ENCODE measurements at regions not wholly inside any gene's neighbourhood (a gene's known extent, or its start where the extent isn't known, plus 50 kb on each side); places are given as distances from the start of the nearest gene placed in this dataset.
"Not testable (repeated sequence)": the region's sequence is repeated elsewhere in the genome, so short reads cannot be mapped to it uniquely, and the experiment has no call there.

DNA sequence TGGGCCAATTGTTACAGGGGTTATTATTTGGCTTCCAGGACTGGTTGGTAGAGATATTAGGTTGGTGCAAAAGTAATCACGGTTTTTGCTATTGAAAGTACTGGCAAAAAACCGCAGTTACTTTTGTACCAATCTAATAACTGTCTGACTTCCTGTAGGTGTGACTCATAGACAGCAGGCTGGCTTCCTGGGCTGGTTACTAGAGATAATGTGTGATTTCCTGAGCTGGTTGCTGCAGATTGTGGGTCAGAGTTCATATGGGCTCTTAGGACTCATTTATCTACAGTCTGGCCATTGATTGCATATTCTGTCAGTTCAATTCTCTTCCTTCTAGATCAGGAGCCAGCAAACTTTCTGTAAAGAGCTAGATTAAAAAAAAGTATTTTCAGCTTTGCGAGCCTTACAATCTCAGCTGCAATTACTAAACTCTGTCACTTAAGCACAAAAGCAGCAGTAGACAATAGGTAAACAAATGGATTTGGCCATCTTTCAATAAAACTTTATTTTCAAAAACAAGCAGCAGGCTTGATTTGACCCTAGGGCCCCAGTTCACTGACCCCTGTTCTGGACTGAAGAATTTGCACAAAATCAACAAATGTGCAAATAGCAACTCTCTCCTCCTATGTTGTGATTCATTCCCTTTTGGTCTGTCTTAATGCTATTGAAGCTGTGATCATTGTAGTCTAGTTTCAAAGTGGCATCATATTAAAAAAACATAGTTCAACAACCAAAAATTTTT is 50.8 kb upstream of the BOD1L1 start:
- DNase-seq: no peak

DNA sequence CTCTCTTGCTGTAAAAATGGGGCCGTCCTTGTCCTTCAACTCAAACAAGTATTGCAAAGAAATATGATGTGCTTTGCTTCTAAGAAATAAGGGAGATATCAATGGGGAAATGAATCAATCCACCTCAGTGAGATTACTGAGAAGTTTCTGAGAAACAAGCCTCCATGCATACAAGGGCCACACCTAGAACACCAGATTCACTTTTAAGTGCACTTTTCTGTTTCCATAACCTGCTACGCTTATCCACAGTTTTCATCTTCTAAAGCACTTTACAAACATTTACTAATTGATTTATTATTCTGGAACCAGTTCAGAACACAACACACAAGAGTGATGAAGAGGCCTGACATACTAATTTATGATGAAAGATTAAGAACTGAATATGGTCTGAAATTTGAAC is 54.0 kb upstream of the BOD1L1 start:
- DNase-seq: no peak

DNA sequence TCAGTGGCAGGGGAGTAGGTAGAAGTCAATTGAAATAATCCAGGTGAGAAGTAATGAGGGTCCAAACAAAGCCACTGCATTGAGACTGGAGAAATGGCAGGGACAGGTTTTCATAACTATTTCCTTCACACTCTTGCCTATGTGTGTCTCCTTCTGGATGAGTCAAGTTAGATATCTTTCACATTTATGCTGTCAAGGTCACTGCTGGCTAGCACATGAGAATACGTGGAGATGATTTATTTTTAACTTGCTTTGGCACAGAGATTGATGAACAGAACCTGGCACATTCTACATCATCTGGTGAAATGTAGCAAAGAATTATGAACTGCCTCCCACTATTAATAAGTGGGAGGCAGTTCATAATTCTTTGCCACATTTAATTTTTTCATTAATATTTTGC is 66.7 kb upstream of the BOD1L1 start:
- no peak for DNase-seq

DNA sequence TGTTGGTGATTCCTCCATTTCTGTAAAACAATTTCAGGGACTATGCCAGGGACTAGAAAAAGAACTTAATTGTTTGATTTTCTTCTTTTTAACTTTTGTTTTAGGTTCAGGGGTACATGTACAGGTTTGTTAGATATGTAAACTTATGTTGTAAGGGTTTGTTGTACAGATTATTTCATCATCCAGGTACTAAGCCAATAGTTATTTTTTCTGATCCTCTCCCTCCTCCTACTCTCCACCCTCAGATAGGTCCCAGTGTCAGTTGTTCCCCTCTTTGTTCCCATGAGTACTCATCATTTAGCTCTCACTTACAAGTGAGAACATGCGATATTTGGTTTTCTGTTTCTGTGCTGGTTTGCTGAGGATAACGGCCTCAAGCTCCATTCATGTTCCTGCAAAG is 70.8 kb upstream of the BOD1L1 start:
- DNase-seq: no peak

DNA sequence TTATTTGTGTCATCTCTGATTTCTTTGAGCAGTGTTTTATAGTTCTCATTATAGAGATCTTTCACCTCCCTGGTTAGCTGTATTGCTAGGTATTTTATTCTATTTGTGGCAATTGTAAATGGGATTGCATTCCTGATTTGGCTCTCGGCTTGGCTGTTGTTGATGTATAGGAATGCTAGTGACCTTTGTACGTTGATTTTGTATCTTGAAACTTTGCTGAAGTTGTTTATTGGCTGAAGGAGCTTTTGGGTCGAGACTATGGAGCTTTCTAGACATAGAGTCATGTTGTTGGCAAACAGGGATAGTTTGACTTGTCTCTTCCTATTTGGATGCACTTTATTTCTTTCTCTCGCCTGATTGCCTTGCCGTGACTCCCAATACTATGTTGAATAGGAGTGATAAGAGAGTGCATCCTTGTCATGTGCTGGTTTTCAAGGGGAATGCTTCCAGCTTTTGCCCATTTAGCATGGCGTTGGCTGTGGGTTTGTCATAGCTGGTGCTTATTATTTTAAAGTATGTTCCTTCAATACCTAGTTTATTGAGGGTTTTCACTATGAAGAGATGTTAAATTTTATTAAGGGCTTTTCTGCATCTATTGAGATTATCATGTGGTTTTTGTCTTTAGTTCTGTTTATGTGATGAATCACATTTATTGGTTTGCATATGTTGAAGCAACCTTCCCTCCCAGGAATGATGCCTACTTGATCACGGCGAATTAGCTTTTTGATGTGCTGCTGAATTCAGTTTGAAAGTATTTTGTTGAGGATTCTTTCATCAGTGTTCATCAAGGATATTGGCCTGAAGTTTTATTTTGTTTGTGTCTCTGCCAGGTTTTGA is 72.7 kb upstream of the BOD1L1 start:
- DNase-seq: no peak

DNA sequence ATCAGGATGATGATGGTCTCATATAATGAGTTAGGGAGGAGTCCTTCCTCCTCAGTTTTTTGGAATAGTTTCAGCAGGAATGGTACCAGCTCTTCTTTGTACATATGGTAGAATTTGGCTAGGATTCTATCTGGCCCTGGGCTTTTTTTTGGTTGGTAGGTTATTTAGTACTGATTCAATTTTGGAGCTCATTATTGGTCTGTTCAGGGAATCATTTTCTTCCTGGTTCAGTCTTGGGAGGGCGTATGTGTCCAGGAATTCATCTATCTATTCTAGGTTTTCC is 73.3 kb upstream of the BOD1L1 start:
- not testable (repeated sequence) for DNase-seq

DNA sequence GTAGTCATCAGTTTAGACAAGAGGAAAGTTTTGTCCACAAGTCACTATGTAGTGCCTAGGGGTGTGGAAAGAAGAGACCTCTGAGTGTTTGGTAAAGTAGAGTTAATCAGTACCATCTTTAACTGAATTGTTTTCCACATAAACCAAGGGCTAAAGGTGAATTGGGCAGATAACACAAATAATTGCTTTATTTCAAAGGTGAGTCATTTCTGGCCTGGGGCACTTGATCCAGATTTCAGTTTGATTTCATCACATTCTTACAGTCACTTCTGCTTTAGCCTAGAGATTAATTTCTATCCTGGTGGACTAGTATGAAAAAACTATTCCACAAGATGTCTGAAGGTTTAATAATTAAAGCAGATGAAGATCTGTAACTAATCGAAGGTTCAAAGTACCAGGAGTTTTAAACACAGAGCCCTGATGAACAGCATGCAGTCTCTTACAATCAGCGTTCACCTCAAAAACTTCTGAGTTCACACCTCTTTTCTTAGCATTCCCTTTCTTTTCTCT is 74.5 kb upstream of the BOD1L1 start:
- no peak for DNase-seq

DNA sequence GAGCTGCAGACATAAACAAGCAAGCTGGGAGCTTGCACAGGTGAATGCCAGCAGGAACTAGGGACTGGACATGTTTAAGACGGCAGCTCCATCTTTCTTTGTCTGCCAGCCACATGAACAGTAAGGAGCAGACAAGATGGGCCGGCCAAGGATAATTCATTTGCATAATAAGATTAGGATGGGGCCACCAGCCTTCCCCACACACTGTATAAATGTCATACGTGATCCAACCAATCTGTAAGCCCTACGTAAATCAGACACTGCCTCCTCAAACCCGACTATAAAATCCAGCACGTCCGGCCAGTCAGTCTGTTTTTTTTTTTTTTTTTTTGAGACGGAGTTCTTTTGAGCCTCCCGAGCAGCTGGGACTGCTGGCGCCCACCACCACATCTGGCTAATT is 75.6 kb upstream of the BOD1L1 start:
- DNase-seq: no peak

DNA sequence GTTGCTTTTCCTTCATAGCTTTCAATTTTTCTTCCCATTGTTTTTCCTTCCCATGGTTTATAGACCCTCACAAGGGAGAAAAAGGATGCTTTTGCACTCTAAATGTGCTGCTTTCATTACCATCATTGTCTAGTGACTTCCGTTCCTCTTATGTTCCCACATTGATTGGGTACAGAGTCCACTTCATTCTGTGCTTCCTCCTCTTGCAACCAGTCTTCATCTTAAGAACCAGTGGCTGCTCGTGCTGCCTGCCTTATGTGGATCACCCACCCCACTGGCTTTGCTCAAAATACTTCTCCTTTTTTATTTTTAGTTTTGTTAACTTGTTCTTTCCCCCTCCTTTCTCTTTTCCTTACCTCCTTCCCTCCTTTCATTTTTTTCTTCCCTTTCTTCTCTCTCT is 76.5 kb upstream of the BOD1L1 start:
- DNase-seq: no peak

DNA sequence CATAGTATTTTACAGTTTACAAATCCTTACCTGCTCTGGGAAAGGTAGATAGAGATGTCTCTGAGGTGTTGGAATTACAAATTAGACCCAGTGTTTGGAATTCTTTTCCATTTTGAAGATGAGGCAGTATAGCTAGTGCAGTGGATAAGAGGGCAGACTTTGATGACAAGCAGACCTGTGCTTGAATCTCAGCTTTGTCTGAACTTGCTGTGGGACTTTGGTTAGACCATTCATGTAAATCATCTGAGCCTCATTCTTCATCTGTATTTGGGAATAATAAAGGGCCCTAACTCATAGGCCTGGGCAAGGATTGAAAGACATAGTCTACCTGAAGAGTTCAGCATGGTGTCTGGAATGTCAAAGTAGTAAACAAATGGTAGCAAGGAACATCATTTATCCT is 77.2 kb upstream of the BOD1L1 start:
- DNase-seq: no peak

DNA sequence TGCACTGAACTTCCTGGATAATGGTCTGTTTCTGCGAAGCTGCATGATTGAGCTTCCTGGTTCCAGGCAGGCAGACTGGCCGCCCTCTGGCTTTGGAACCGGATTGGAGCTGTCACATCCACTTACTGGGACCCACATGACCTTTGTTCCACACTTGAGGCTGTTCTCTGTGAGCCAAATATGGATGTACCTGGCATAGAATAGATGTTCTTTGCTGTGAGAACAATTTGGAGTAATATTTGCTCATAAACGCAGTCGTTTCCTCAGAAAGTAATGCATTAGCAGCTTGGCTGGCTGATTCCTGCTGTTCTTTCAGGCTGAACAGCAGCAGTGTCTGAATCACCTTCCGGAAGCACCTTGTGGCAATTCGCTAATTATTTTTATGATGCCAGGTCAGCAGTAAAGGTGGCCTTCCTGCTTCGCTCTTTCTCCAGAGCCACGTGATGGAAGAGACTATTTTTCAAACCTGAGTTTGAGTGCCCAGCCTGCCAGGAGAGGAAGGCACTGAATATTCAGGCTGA is 78.1 kb upstream of the BOD1L1 start:
- DNase-seq: no peak

DNA sequence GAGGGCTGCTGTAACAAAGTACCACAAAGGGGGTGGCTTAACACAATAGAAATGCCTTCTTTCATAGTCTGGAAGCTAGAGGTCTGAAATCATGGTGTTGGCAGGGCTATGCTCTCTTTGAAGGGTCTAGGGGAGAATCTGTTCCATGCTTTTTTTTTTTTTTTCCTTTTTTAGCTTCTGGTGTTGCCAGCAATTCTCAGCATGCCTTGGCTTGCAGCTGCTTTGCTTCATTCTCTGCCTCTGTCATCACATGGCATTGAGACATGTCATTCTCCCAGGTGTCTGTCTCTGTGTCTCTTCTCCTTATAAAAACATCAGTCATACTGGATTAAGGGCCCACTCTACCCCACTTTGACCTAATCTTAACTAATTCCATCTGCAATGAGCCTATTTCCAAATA is 78.6 kb upstream of the BOD1L1 start:
- no peak for DNase-seq

DNA sequence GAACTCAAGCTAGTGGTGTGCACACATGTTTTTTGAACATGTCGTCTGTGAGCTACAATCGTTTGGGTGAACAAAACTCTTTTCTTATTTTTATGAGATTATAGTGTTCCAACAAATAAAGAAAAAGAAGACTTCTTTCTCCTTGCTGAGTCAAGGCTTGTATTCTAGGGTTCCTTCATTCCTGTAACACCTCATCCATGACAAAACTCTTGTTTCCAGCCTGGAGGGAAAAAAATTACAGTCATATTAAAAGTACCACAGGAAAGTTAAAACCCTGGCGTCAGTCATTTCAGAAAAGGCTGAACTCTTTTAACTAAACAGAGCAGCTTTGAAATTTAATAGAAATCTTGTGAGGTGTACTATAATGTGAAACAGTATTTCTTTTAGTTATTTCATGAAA is 79.2 kb upstream of the BOD1L1 start:
- no peak for DNase-seq

DNA sequence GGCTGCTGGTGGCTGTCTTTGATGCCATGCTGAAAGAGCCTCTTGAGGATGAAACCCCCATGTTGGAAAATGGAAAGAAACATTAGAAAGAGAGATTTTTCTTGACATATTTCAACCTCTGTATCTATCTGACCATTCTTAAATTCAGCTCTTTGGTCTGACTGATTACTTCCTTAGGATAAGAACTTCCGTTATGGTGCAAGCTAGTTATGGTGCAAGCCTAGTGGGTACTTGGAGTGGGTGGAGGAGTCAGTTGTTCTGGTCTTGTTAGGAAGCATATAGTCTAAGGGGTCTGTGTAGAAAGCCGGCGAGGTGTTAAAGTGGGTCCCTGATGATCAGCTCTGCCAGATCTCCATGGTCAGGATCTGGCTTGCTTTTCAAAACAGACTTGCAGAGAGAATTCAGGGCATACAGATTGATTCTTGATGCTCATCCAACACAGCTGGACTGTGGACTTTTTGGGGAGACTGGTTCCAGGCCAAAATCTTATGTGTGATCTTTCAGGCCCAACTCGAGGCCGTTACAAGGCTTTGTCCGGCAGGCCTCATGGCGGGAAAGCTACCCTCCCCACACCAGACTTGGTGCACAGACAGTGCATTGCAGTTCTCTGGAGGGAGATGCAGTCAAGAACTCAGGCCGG is 82.8 kb upstream of the BOD1L1 start:
- no peak for DNase-seq

DNA sequence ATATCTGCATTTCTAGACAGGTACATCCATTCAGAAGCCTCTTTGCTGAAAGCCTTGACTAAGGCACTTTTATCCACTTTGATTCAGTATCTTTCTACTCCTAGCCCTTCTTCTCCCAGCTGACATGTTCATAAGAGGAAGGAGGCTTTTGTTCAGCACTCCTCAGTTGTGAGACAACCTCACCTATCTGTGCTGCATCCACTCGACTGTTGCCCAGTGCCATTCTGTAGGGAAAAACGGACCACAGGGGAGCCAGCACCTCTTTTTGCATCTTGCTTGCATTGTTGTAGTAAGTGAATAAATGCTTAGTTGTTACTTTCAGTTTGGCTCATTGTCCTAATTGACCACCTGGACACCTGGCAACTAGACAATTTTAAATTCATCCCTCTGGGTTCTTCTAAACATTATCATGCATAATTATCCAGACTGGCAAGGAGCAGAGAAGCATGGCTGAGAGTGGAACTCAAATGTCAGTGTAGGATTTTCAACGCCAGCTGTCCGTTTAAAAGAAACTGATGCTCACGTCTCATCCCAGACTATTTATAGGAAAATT is 83.8 kb upstream of the BOD1L1 start:
- DNase-seq: no peak

DNA sequence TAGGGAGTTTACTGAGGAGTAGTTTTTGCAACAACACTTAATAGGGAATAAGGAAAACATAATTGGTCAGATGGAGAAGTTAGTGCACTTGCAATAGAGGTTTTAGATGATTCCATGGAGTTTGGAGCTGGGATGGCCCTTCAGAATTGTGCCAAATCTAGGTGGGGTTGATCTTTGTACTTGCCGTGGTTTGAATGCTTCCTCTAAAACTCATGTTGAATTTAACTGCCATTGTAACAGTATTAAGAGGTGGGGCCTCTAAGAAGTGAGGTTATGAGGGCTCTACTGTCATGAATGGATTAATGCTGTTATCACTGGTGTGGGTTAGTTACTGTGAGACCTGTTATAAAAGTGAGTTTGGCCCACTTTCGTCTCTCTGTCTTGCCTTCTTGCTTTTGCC is 94.4 kb upstream of the BOD1L1 start:
- DNase-seq: no peak

DNA sequence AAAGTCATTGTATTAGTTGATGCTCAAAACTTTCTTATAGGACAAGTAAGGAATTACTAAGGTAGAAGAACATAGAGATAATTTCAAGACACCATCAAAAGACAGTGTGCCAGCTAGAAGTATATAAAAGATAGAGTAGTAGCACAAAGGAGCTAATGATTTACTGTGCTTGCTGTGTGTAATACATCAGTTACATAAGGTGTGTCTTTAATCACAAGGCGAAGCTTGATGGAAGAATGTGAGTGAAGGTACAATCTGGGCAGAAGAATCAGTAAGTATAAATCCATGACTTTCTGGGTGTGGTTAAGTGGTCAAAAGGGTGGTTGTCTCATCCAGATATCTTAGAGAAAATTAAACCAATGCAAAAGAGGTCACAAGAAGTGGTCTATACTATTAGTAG is 95.1 kb upstream of the BOD1L1 start:
- DNase-seq: no peak

DNA sequence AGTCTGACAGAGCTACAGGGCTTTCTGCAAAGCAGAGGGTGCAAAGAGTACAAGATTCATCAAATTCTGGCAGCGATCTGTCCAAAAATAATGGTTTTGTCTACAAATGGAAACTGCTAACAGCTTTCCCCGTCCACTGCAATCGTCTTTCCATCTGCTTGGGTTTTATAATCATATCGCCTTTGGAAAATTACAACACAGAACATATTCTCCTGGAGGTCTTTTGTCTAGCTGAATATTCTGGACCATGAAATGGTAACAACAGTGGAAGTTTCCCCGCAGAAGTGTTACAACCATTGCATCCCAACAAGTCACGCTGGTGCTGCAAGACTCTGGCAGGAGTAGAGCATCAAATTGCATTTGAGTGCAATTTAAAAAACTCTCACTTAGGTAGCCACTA is 101.2 kb upstream of the BOD1L1 start:
- DNase-seq: no peak

DNA sequence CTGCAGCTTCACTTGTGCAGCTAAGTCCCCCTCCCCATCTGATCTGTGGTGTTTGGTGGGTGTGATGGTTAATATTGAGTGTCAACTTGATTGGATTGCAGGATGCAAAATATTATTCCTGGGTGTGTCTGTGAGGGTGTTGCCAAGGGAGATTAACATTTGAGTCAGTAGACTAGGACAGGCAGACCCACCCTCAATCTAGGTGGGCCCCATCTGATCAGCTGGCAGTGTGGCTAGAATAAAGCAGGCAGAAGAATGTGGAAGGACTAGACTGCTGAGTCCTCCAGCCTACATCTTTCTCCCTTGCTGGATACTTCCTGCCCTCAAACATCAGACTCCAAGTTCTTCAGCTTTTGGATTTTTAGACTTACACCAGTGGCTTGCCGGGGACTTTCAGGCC is 103.5 kb upstream of the BOD1L1 start:
- DNase-seq: no peak

DNA sequence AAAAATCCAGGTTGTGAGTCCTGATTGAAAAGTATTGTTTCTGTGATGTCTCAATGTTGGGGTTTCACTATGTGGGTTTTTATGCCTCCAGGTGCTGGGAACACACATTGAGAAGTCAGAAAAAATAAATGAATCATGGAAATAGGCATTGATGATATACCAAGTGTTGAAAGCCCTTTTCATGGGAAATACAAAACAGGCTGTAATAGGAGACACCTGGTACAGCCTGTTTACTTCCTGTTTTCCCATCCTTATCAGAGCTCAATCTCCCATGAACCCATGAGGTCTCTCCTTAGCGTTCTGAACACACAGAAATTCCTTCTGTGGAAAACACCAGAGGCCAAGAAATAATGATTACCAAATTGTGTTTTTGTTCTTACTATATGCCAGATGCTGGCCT is 106.3 kb upstream of the BOD1L1 start:
- DNase-seq: no peak

DNA sequence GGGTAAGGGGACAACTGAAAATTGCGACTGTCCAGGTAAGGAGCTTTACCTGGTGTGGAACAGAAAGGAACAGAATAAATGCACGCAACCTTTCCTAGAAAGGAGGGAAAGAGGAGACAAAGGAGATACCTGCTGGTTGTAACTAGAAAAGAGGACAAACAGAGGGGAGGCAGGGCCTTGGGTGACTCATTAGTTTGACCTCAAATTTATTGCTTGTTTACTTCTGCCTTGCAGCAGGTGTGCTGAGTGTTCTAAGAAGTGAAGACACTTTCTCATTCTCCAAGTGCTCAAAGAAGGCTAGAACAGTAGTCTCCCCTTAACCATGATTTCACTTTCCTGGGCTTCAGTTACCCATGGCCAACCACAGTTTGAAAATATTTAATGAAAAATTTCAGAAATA is 123.1 kb upstream of the BOD1L1 start:
- DNase-seq: no peak

DNA sequence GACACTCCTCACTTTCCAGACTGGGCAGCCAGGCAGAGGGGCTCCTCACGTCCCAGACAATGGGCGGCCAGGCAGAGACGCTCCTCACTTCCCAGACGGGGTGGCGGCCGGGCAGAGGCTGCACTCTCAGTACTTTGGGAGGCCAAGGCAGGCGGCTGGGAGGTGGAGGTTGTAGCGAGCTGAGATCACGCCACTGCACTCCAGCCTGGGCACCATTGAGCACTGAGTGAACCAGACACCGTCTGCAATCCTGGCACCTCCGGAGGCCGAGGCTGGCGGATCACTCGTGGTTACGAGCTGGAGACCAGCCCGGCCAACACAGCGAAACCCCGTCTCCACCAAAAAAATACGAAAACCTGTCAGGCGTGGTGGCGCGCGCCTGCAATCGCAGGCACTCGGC is 134.1 kb upstream of the BOD1L1 start:
- DNase-seq: not testable (repeated sequence)

DNA sequence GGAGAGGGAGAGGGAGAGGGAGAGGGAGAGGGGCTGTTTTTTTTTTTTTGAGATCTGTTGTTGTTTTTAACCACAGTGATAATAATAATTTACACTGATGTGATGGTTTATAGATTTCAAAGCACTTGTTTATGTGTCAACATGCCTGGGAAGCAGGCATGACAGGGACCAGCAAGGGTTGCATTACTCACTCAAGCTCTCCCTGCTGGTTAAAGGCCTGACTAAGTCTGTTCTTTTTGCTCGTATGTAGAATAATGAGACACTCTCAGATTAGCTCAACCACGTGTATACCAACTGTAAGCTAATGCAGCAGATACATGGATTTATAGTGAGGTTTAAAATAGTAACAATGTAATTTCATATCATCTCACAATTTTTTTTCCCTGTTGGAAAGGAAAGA is 134.6 kb upstream of the BOD1L1 start:
- no peak for DNase-seq

DNA sequence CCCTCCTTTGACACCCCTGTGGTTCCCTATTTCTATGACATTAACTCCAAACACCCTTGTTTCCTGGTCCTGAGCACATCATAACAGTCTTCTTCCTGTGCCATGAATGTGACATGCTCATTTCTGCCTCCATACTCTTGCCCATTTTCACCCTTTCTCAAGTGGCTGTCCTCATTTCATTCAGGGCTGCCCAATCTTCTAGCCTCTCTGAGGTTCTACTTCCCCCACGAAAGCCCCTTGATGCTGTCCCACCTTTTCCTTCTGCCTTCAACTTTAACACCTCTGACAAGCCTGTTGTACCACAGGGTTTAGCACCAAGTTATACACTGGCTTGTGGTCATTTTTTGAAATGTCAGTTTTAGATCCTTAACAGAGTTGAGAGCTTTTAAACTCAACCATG is 136.2 kb upstream of the BOD1L1 start:
- no peak for DNase-seq
